H1 (cell line): ENCODE measurements at regions not wholly inside any gene's neighbourhood (a gene's known extent, or its start where the extent isn't known, plus 50 kb on each side); places are given as distances from the start of the nearest gene placed in this dataset.

ENCODE experiments used
- CHD7 ChIP-seq: fragments of 300-600 bp; sonication (generic); IDR thresholded peaks from 2 replicates; pipeline ENCODE4 v1.7.1; 2012; ENCODE audit warnings: low read length, moderate library complexity, mild to moderate bottlenecking, inconsistent platforms; ENCODE audit not compliant: insufficient replicate concordance
- CTCF ChIP-seq, 3 experiments: IDR thresholded peaks; 1 replicate in 2 of 3; 2 replicates in 1 of 3; pipeline versions ENCODE4 v1.5.1 to v1.6.1; 2011; ENCODE audit warnings: low read length in 3 of 3, mild to moderate bottlenecking in 3 of 3, inconsistent platforms in 2 of 3, low read depth in 1 of 3, moderate library complexity in 1 of 3; ENCODE audit not compliant: insufficient read depth in 1 of 3; ENCODE audit errors: control extremely low read depth in 1 of 3
- POLR2A ChIP-seq, 2 experiments: IDR thresholded peaks; 1 replicate in 1 of 2; 2 replicates in 1 of 2; pipeline ENCODE4 v1.6.1; 2011; ENCODE audit warnings: low read depth in 2 of 2, low read length in 2 of 2, mild to moderate bottlenecking in 2 of 2; ENCODE audit errors: control extremely low read depth in 1 of 2
- POU5F1 ChIP-seq: IDR thresholded peaks from 2 replicates; pipeline ENCODE4 v1.6.1; 2011; ENCODE audit warnings: low read depth, mild to moderate bottlenecking, low read length, moderate library complexity

GRCh38 chr11:96642583-96642982, 252.8 kb downstream of the JRKL start:
- TF ChIP-seq POLR2A (IDR thresholded peaks at IDR 0.05; ENCODE audit: control extremely low read depth in 1 of 2, low read depth in 2 of 2, low read length in 2 of 2) (no peak), POU5F1 (no peak), CHD7 (no peak), CTCF (IDR thresholded peaks at IDR 0.05; ENCODE audit: control extremely low read depth in 1 of 3, insufficient read depth in 1 of 3, low read depth in 1 of 3, low read length in 3 of 3) (no peak)
